ENCODE measurements at regions not wholly inside any gene's neighbourhood (a gene's known extent, or its start where the extent isn't known, plus 50 kb on each side); places are given as distances from the start of the nearest gene placed in this dataset.

DNA sequence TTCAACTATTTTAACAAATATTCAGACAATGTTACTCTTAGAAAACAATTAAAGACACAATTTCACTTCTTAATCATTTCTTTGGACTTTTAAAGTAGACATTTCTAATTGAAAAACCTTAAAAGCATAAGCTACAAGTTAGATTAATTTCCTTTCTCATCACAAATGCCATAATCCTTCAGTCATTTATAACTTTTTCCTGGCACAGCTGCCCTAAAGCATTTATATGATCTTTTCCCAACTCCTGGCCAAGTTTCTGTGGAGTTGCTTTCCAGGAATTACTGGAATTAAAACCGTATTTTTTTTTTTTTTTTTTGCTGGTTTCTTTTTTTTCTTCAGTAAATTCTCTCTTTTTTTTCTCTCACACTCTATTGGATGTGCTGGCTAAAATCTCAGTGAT is 615.9 kb downstream of the TBC1D4 start:
- no peaks in the 10 kb centered on the region for H3K9me3 ChIP-seq (ENCODE audit: insufficient read depth, low read length)
- TF ChIP-seq, protein P1, sequence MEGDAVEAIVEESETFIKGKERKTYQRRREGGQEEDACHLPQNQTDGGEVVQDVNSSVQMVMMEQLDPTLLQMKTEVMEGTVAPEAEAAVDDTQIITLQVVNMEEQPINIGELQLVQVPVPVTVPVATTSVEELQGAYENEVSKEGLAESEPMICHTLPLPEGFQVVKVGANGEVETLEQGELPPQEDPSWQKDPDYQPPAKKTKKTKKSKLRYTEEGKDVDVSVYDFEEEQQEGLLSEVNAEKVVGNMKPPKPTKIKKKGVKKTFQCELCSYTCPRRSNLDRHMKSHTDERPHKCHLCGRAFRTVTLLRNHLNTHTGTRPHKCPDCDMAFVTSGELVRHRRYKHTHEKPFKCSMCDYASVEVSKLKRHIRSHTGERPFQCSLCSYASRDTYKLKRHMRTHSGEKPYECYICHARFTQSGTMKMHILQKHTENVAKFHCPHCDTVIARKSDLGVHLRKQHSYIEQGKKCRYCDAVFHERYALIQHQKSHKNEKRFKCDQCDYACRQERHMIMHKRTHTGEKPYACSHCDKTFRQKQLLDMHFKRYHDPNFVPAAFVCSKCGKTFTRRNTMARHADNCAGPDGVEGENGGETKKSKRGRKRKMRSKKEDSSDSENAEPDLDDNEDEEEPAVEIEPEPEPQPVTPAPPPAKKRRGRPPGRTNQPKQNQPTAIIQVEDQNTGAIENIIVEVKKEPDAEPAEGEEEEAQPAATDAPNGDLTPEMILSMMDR (IDR thresholded peaks at IDR 0.05; ENCODE audit: insufficient read depth, low read length, poor library complexity, severe bottlenecking) = no peak
- TF ChIP-seq EZH2phosphoT487 (conservative IDR thresholded peaks at IDR 0.05; ENCODE audit: low read length) = no peak
- H3K4me3 ChIP-seq (ENCODE audit: insufficient read depth, low read length, poor library complexity, severe bottlenecking) = no peak overlapping the region

DNA sequence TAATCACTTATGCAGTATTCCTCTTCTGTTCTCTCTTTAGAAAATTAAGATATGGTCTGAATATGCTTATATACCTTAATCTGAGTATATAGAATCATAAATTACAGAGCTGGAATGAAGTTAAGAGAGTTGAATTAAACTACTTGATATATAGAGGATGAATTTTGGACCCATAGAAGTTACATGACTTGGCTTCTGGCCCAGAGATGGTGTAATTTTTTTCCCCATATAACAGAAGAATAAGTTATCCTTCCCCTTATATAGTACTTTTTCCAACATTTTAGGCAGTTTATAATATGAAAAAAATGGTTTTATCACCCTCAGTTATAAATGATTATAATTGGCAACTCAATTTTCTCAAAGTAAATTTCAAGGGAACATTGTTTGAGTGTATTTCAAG is 616.3 kb downstream of the TBC1D4 start:
- Histone ChIP-seq H3K4me3 (ENCODE audit: insufficient read depth, low read length, poor library complexity, severe bottlenecking) (no peak overlapping the region), H2AFZ (ENCODE audit: low read depth, low read length, severe bottlenecking) (no peak overlapping the region), H3K36me3 (ENCODE audit: low read length) (no peaks in the 10 kb centered on the region), H3K27me3 (ENCODE audit: low read length) (no peaks in the 10 kb centered on the region), H3K27ac (ENCODE audit: low read depth, low read length) (no peak overlapping the region), H3F3A (ENCODE audit: insufficient read depth) (no peaks in the 10 kb centered on the region), H3K9ac (ENCODE audit: low read length) (no peak overlapping the region), H3K9me2 (replicated peaks; ENCODE audit: insufficient read depth, low read length) (0 out of 2 replicates have a peak, but pooled peaks cover 3% of the 10 kb centered on the region), H3K4me2 (ENCODE audit: low read depth, low read length, poor library complexity, severe bottlenecking) (no peak overlapping the region), H4K20me1 (ENCODE audit: low read depth, low read length) (no peaks in the 10 kb centered on the region), H3K9me3 (ENCODE audit: insufficient read depth, low read length) (no peaks in the 10 kb centered on the region), H3K79me2 (ENCODE audit: insufficient read depth, low read length) (no peaks in the 10 kb centered on the region)
- TF ChIP-seq, protein P1 (IDR thresholded peaks at IDR 0.05; ENCODE audit: insufficient read depth, low read length, poor library complexity, severe bottlenecking) = no peak
- TF ChIP-seq EZH2phosphoT487 (conservative IDR thresholded peaks at IDR 0.05; ENCODE audit: low read length) = no peak

More for the DNA sequence above, 615.9 kb downstream of the TBC1D4 start:
- Histone ChIP-seq H3K4me2 (ENCODE audit: low read depth, low read length, poor library complexity, severe bottlenecking) (no peak overlapping the region), H2AFZ (ENCODE audit: low read depth, low read length, severe bottlenecking) (no peak overlapping the region), H3K27ac (ENCODE audit: low read depth, low read length) (no peak overlapping the region), H3K27me3 (ENCODE audit: low read length) (no peaks in the 10 kb centered on the region), H4K20me1 (ENCODE audit: low read depth, low read length) (no peaks in the 10 kb centered on the region), H3K9me2 (replicated peaks; ENCODE audit: insufficient read depth, low read length) (0 out of 2 replicates have a peak, but pooled peaks cover 4% of the 10 kb centered on the region), H3K79me2 (ENCODE audit: insufficient read depth, low read length) (no peaks in the 10 kb centered on the region), H3K9ac (ENCODE audit: low read length) (no peak overlapping the region), H3F3A (ENCODE audit: insufficient read depth) (no peaks in the 10 kb centered on the region), H3K36me3 (ENCODE audit: low read length) (no peaks in the 10 kb centered on the region)

DNA sequence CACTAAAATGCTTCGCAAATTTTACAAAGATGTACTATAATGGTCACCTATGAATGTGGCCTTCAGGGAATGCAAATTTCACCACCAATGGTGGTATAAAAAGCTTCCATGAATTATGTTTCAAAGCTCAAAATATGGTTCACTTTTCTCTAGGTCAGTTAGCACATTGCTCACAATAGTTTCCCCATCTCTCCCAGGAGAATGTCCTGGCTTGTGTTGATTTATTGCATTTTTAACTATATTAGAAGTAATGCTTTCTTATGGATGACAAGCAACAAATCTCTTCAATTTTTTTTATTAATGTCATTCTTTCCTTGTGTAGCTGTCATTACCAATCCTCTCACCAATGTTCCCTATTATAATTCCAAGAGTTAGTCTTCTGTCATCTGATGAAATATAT is 621.2 kb downstream of the TBC1D4 start:
- Histone ChIP-seq H3K9ac (ENCODE audit: low read length) (no peak overlapping the region), H3K27ac (ENCODE audit: low read depth, low read length) (no peak overlapping the region), H3K27me3 (ENCODE audit: low read length) (no peaks in the 10 kb centered on the region), H3K4me2 (ENCODE audit: low read depth, low read length, poor library complexity, severe bottlenecking) (no peak overlapping the region), H3K4me3 (ENCODE audit: insufficient read depth, low read length, poor library complexity, severe bottlenecking) (no peak overlapping the region), H3K79me2 (ENCODE audit: insufficient read depth, low read length) (no peaks in the 10 kb centered on the region), H3F3A (ENCODE audit: insufficient read depth) (no peaks in the 10 kb centered on the region), H3K9me3 (ENCODE audit: insufficient read depth, low read length) (no peaks in the 10 kb centered on the region), H3K9me2 (replicated peaks; ENCODE audit: insufficient read depth, low read length) (0 out of 2 replicates have a peak, but pooled peaks cover 3% of the 10 kb centered on the region), H3K36me3 (ENCODE audit: low read length) (no peaks in the 10 kb centered on the region), H4K20me1 (ENCODE audit: low read depth, low read length) (no peaks in the 10 kb centered on the region), H2AFZ (ENCODE audit: low read depth, low read length, severe bottlenecking) (no peak overlapping the region)
- no peak for TF ChIP-seq EZH2phosphoT487 (conservative IDR thresholded peaks at IDR 0.05; ENCODE audit: low read length)
- TF ChIP-seq, protein P1 (IDR thresholded peaks at IDR 0.05; ENCODE audit: insufficient read depth, low read length, poor library complexity, severe bottlenecking) = no peak

All from SU-DHL-6 (cell line).